HEK293T (cell line): ENCODE measurements at regions not wholly inside any gene's neighbourhood (a gene's known extent, or its start where the extent isn't known, plus 50 kb on each side); places are given as distances from the start of the nearest gene placed in this dataset.

Experiments
- BHLHE40 ChIP-seq: fragments of 450-650 bp; IDR thresholded peaks from 2 replicates; pipeline ENCODE4 v1.6.1; 2016; ENCODE audit warnings: mild to moderate bottlenecking, moderate library complexity, borderline replicate concordance
- ELF4 ChIP-seq: fragments of 450-650 bp; IDR thresholded peaks from 2 replicates; pipeline ENCODE4 v1.6.1; 2017; ENCODE audit warnings: antibody characterized with exemption
- FOXK2 ChIP-seq: fragments of 450-650 bp; IDR thresholded peaks from 2 replicates; pipeline ENCODE4 v1.6.1; 2016; ENCODE audit warnings: mild to moderate bottlenecking
- FOXM1 ChIP-seq: fragments of 450-650 bp; IDR thresholded peaks from 2 replicates; pipeline ENCODE4 v1.6.1; 2017; ENCODE audit warnings: mild to moderate bottlenecking, borderline replicate concordance
- NFRKB ChIP-seq: fragments of 450-650 bp; IDR thresholded peaks from 2 replicates; pipeline ENCODE4 v1.6.1; 2016; ENCODE audit warnings: mild to moderate bottlenecking, moderate library complexity
- ZNF384 ChIP-seq: fragments of 450-650 bp; IDR thresholded peaks from 2 replicates; pipeline ENCODE4 v1.6.1; 2016

DNA sequence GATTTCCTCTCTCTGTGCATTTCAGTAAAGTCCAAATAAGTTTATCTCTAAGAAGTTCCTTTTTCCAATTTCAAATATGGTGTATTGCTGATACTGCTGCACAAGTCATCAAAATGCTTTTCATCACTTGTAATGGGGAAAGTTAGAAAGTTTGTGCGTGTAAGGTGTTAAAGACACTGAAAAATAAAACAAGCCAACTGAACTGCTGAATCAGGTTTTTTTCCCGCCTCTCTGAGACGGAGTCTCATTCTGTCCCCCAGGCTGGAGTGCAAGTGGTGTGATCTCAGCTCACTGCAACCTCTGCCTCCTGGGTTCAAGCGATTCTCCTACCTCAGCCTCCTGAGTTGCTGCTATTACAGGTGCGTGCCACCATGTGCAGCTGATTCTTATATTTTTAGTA is 400.9 kb downstream of the LRRC70 start:
- TF ChIP-seq FOXK2 (no peak), ELF4 (no peak), FOXM1 (no peak), NFRKB (no peak), BHLHE40 (no peak), ZNF384 (no peak)
